Glutamatergic neuron (in vitro differentiated cells): ENCODE measurements at regions not wholly inside any gene's neighbourhood (a gene's known extent, or its start where the extent isn't known, plus 50 kb on each side); places are given as distances from the start of the nearest gene placed in this dataset.
"Not testable (repeated sequence)": the region's sequence is repeated elsewhere in the genome, so short reads cannot be mapped to it uniquely, and the experiment has no call there.

Source experiments
- DNase-seq: peaks from one replicate; pipeline ENCODE4 v3.0.0; 2022
- H3K27ac Mint-ChIP-seq: one replicate; pipeline ENCODE4 v1.8.0; 2020; ENCODE audit warnings: mild to moderate bottlenecking, mixed read lengths, inconsistent platforms; ENCODE audit not compliant: unreplicated experiment
- H3K27me3 Mint-ChIP-seq: one replicate; pipeline ENCODE4 v1.8.0; 2020; ENCODE audit warnings: mild to moderate bottlenecking, moderate library complexity, mixed read lengths, inconsistent platforms; ENCODE audit not compliant: unreplicated experiment
- H3K36me3 Mint-ChIP-seq: one replicate; pipeline ENCODE4 v1.8.0; 2020; ENCODE audit warnings: mild to moderate bottlenecking, mixed read lengths, inconsistent platforms; ENCODE audit not compliant: unreplicated experiment
- H3K4me1 Mint-ChIP-seq: one replicate; pipeline ENCODE4 v1.8.0; 2020; ENCODE audit warnings: mild to moderate bottlenecking, low read depth, mixed read lengths, inconsistent platforms; ENCODE audit not compliant: unreplicated experiment
- H3K4me3 Mint-ChIP-seq: one replicate; pipeline ENCODE4 v1.8.0; 2020; ENCODE audit warnings: mild to moderate bottlenecking, mixed read lengths, inconsistent platforms; ENCODE audit not compliant: unreplicated experiment
- H3K9me3 Mint-ChIP-seq: one replicate; pipeline ENCODE4 v1.8.0; 2020; ENCODE audit warnings: mild to moderate bottlenecking, moderate library complexity, mixed read lengths, inconsistent platforms; ENCODE audit not compliant: unreplicated experiment
- CTCF ChIP-seq: fragments of 200-600 bp; sonication (generic); IDR thresholded peaks from one replicate; pipeline ENCODE4 v1.5.0; 2021; ENCODE audit not compliant: partially characterized antibody, unreplicated experiment

DNA sequence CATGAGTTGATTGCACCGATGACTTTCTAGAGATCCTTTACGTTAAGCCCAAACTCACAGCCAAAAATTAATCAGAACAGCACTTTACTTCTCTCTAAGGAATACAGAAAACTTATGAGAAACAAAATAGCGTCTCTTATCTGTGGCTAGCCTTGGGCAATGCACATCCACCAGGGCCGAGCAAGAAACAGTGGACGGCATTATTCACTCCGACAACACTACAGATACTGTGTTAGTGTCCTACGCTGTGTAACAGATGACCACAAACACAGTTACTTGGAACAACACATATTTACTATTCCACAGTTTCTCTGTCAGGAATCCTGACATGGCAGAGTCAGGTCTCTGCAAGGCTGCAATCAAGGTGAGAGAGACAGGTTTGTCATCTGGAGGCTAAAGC is 598.3 kb upstream of the ADARB2 start:
- H3K27ac Mint-ChIP-seq: no peak overlapping the region
- H3K9me3 Mint-ChIP-seq: peaks cover 1% of the 10 kb centered on the region
- no peak for TF ChIP-seq CTCF
- H3K4me3 Mint-ChIP-seq: no peak overlapping the region
- H3K27me3 Mint-ChIP-seq: no peaks in the 10 kb centered on the region
- no peak for DNase-seq
- H3K36me3 Mint-ChIP-seq: peaks cover 7% of the 10 kb centered on the region
- H3K4me1 Mint-ChIP-seq: peaks cover 5% of the 10 kb centered on the region

- Mint-ChIP-seq H3K4me3 (no peak overlapping the region), H3K27me3 (no peaks in the 10 kb centered on the region), H3K36me3 (peaks cover 7% of the 10 kb centered on the region), H3K27ac (no peak overlapping the region), H3K9me3 (peaks cover 1% of the 10 kb centered on the region), H3K4me1 (peaks cover 5% of the 10 kb centered on the region)
- DNase-seq: no peak
- TF ChIP-seq CTCF: no peak
Observed at GRCh38 chr10:2334575-2334974, 597.2 kb upstream of the ADARB2 start.

DNA sequence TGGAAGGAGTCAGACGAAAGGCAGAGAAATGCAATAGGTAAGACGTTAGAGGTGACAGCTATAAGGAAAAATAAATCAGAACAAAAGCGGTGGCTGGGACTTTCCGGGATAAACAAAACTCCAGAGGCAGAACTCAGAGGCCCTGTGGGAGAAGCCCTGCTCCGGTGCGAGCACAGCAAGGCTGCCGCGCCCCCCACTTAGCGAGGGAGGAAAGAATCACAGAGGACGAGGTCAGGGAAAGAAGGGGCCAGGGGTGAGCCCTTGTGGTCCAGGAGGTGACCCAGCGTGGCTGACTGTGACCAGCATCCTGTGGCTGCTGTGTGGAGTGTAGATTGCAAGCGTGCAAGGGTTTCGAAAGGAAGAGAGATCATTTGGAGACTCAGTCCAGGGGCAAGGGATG is 591.8 kb upstream of the ADARB2 start:
- Mint-ChIP-seq H3K4me1 (no peaks in the 10 kb centered on the region), H3K27me3 (peaks cover 1% of the 10 kb centered on the region), H3K27ac (no peak overlapping the region), H3K9me3 (peaks cover 1% of the 10 kb centered on the region), H3K4me3 (no peak overlapping the region), H3K36me3 (peaks cover 7% of the 10 kb centered on the region)
- no peak for DNase-seq
- no peak for TF ChIP-seq CTCF

- no peak for DNase-seq
- peaks cover 1% of the 10 kb centered on the region for H3K27me3 Mint-ChIP-seq
- no peak overlapping the region for H3K4me3 Mint-ChIP-seq
- no peak for TF ChIP-seq CTCF
- H3K9me3 Mint-ChIP-seq: peaks cover 1% of the 10 kb centered on the region
- H3K4me1 Mint-ChIP-seq: no peaks in the 10 kb centered on the region
- no peak overlapping the region for H3K27ac Mint-ChIP-seq
- peaks cover 3% of the 10 kb centered on the region for H3K36me3 Mint-ChIP-seq
Observed at GRCh38 chr10:2326411-2326810, 589.1 kb upstream of the ADARB2 start.

- not testable (repeated sequence) for H3K9me3 Mint-ChIP-seq, DNase-seq, H3K4me1 Mint-ChIP-seq, H3K27ac Mint-ChIP-seq, H3K4me3 Mint-ChIP-seq, H3K27me3 Mint-ChIP-seq
- peaks cover 12% of the 10 kb centered on the region for H3K36me3 Mint-ChIP-seq
Observed at GRCh38 chr10:2315045-2315485, 577.7 kb upstream of the ADARB2 start.

GRCh38 chr10:2306081-2306480 is 568.8 kb upstream of the ADARB2 start:
- Mint-ChIP-seq H3K4me1 (no peaks in the 10 kb centered on the region), H3K9me3 (peaks cover 1% of the 10 kb centered on the region), H3K27ac (no peak overlapping the region), H3K27me3 (peaks cover 1% of the 10 kb centered on the region), H3K4me3 (no peak overlapping the region), H3K36me3 (peaks cover 6% of the 10 kb centered on the region)
- DNase-seq: no peak
- no peak for TF ChIP-seq CTCF
